SU-DHL-6 (cell line): ENCODE measurements at regions not wholly inside any gene's neighbourhood (a gene's known extent, or its start where the extent isn't known, plus 50 kb on each side); places are given as distances from the start of the nearest gene placed in this dataset.

Source experiments
- H2AFZ ChIP-seq: fragments of 200-600 bp; sonication (generic); 2 replicates; pipeline ENCODE4 v1.6.1; 2014; ENCODE audit warnings: low read depth, mild to moderate bottlenecking, moderate library complexity, mixed read lengths, antibody characterized with exemption, low read length; ENCODE audit not compliant: severe bottlenecking
- H3F3A ChIP-seq: fragments of 200-600 bp; shearing (Covaris generic); 2 replicates; pipeline ENCODE4 v1.6.0; 2016; ENCODE audit warnings: antibody characterized with exemption, mild to moderate bottlenecking; ENCODE audit not compliant: insufficient read depth
- H3K27ac ChIP-seq: fragments of 200-600 bp; sonication (generic); 2 replicates; pipeline ENCODE4 v1.5.1; 2016; ENCODE audit warnings: low read depth, mild to moderate bottlenecking, low read length, moderate library complexity, mixed read lengths
- H3K27me3 ChIP-seq: fragments of 200-600 bp; sonication (generic), shearing (Covaris generic); 2 replicates; pipeline ENCODE4 v1.6.0; 2014; ENCODE audit warnings: mild to moderate bottlenecking, low read length
- H3K36me3 ChIP-seq: fragments of 200-600 bp; sonication (generic); 2 replicates; pipeline ENCODE4 v1.6.1; 2014; ENCODE audit warnings: mild to moderate bottlenecking, low read length, mixed read lengths
- H3K4me2 ChIP-seq: fragments of 300-600, 200-600 bp; shearing (Covaris generic), sonication (generic); 2 replicates; pipeline ENCODE4 v1.6.0; 2014; ENCODE audit warnings: low read length, low read depth, mild to moderate bottlenecking; ENCODE audit not compliant: poor library complexity, severe bottlenecking
- H3K4me3 ChIP-seq: fragments of 200-600 bp; sonication (generic); 2 replicates; pipeline ENCODE4 v1.5.1; 2014; ENCODE audit warnings: antibody characterized with exemption, low read length, mild to moderate bottlenecking, mixed read lengths; ENCODE audit not compliant: insufficient read depth, poor library complexity, severe bottlenecking
- H3K79me2 ChIP-seq: fragments of 200-600 bp; sonication (generic); 2 replicates; pipeline ENCODE4 v1.6.1; 2014; ENCODE audit warnings: mild to moderate bottlenecking, low read length, moderate library complexity; ENCODE audit not compliant: insufficient read depth
- H3K9ac ChIP-seq: fragments of 200-600 bp; sonication (generic); 2 replicates; pipeline ENCODE4 v1.7.0; 2014; ENCODE audit warnings: mild to moderate bottlenecking, low read length
- H3K9me2 ChIP-seq: fragments of 200-600 bp; sonication (generic); replicated peaks from 2 replicates; pipeline ENCODE4 v1.6.1; 2014; ENCODE audit warnings: low read length; ENCODE audit not compliant: insufficient read depth
- H3K9me3 ChIP-seq: fragments of 200-600 bp; sonication (generic); 2 replicates; pipeline ENCODE4 v1.6.1; 2014; ENCODE audit warnings: low read length, mixed read lengths; ENCODE audit not compliant: insufficient read depth
- H4K20me1 ChIP-seq: fragments of 200-600 bp; sonication (generic); 2 replicates; pipeline ENCODE4 v1.6.1; 2014; ENCODE audit warnings: low read depth, mild to moderate bottlenecking, antibody characterized with exemption, low read length, moderate library complexity, mixed read lengths
- EZH2phosphoT487 ChIP-seq: fragments of 200-600 bp; sonication (generic), shearing (Covaris generic); conservative IDR thresholded peaks from 2 replicates; pipeline ENCODE4 v1.6.1; 2018; ENCODE audit warnings: mild to moderate bottlenecking, antibody characterized with exemption, low read length, moderate library complexity, mixed read lengths
- TF ChIP-seq, protein P1 (sequence below): fragments of 200-600 bp; sonication (generic); IDR thresholded peaks from one replicate; pipeline ENCODE4 v1.5.1; 2017; ENCODE audit warnings: antibody characterized with exemption, mild to moderate bottlenecking, low read length, moderate library complexity; ENCODE audit not compliant: insufficient read depth, poor library complexity, severe bottlenecking

DNA sequence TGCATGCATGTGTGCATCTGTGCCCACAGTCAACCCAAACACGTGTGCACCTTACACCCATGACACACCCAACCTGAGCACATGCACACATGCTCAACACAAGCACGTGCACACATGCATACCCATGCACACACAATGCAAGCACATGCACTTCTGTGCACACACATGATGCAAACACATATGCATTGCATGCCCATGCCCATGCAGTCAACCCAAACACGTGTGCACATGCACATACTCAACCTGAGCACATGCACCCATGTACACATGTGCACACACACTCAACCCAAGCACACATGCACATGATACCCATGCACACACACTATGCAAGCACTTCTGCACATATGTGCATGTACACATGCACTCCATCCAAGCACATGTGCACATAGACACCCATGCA is 84.5 kb upstream of the FAM20C start:
- no peak for TF ChIP-seq EZH2phosphoT487
- TF ChIP-seq, protein P1, sequence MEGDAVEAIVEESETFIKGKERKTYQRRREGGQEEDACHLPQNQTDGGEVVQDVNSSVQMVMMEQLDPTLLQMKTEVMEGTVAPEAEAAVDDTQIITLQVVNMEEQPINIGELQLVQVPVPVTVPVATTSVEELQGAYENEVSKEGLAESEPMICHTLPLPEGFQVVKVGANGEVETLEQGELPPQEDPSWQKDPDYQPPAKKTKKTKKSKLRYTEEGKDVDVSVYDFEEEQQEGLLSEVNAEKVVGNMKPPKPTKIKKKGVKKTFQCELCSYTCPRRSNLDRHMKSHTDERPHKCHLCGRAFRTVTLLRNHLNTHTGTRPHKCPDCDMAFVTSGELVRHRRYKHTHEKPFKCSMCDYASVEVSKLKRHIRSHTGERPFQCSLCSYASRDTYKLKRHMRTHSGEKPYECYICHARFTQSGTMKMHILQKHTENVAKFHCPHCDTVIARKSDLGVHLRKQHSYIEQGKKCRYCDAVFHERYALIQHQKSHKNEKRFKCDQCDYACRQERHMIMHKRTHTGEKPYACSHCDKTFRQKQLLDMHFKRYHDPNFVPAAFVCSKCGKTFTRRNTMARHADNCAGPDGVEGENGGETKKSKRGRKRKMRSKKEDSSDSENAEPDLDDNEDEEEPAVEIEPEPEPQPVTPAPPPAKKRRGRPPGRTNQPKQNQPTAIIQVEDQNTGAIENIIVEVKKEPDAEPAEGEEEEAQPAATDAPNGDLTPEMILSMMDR: no peak
- no peak overlapping the region for H3K4me3 ChIP-seq
- H4K20me1 ChIP-seq: no peaks in the 10 kb centered on the region
- H3K4me2 ChIP-seq: no peak overlapping the region
- H3K9ac ChIP-seq: no peak overlapping the region
- H3K9me3 ChIP-seq: peaks cover 7% of the 10 kb centered on the region; the same call in 1 of the 2 replicates
- no peaks in the 10 kb centered on the region for H3F3A ChIP-seq
- H3K9me2 ChIP-seq: no peaks in the 10 kb centered on the region
- H3K27ac ChIP-seq: no peak overlapping the region
- H3K36me3 ChIP-seq: no peaks in the 10 kb centered on the region
- 0 out of 2 replicates have a peak, but pooled peaks cover 2% of the 10 kb centered on the region for H3K27me3 ChIP-seq
- H3K79me2 ChIP-seq: no peaks in the 10 kb centered on the region
- H2AFZ ChIP-seq: no peak overlapping the region

DNA sequence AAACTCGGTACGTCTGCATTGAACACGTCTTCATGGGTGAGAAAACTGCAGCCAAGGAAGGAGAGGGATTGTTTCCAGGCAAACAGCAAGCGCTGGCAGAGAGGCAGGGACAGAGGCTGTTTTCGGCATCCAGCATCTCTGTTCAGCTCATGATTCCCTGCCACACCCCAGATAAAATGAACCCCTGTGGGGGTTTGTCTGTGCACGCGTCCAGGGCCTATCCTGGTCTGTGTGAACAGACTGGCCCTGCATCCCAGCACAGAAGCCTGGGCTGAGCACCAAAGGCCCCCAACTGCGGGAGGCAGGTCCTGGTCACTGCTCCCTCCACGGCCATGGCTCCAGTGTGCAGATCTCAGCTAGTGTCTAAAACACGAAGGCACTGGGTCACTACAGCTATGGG is 83.3 kb upstream of the FAM20C start:
- no peak for TF ChIP-seq EZH2phosphoT487
- TF ChIP-seq, protein P1: no peak
- Histone ChIP-seq H3K27me3 (0 out of 2 replicates have a peak, but pooled peaks cover 5% of the 10 kb centered on the region), H3F3A (no peaks in the 10 kb centered on the region), H3K9me3 (peaks cover 16% of the 10 kb centered on the region; the same call in 1 of the 2 replicates), H3K9ac (no peak overlapping the region), H3K36me3 (no peaks in the 10 kb centered on the region), H2AFZ (no peak overlapping the region), H3K4me2 (no peak overlapping the region), H3K27ac (no peak overlapping the region), H3K4me3 (no peak overlapping the region), H4K20me1 (no peaks in the 10 kb centered on the region), H3K9me2 (no peaks in the 10 kb centered on the region), H3K79me2 (no peaks in the 10 kb centered on the region)

DNA sequence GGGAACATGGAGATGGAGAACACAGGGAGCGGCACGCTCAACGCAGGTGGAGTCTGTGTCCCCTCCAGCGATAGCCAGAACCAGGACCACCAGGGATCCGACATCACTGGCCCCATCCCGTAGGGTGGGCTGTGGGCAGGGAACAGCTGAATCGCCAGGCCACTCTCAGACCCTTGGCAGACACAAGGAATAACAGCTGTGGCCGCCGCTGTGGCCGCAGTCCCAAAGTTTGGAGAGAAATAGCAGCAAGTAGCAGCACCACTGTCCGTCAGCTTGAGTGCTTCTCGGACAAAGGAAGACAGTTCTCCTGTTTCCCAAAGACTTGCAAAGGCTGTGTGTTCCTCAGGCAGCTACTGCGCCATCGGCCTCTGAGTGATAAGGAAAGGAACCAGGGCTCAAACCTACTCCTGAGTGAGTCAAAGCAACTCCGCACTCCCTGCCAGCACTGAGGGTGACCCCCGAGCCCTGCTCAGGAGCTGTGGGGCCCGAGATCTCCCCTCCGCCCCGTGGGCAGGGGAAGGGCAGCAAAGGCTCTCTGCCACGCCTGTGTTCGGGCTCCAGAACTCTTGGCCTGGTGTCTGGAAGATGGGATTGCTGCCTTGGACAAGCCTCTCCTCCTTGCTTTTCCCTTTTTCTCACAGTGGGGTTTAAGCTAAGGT is 82.3 kb upstream of the FAM20C start:
- no peaks in the 10 kb centered on the region for H3K36me3 ChIP-seq
- no peak overlapping the region for H3K27ac ChIP-seq
- H3F3A ChIP-seq: no peaks in the 10 kb centered on the region
- no peak overlapping the region for H3K4me3 ChIP-seq
- peaks cover 24% of the 10 kb centered on the region; the same call in 1 of the 2 replicates for H3K9me3 ChIP-seq
- H3K9ac ChIP-seq: no peak overlapping the region
- H3K79me2 ChIP-seq: no peaks in the 10 kb centered on the region
- H2AFZ ChIP-seq: no peak overlapping the region
- no peaks in the 10 kb centered on the region for H4K20me1 ChIP-seq
- H3K27me3 ChIP-seq: 0 out of 2 replicates have a peak, but pooled peaks cover 5% of the 10 kb centered on the region
- TF ChIP-seq EZH2phosphoT487: no peak
- TF ChIP-seq, protein P1: no peak
- H3K9me2 ChIP-seq: no peaks in the 10 kb centered on the region
- H3K4me2 ChIP-seq: no peak overlapping the region
